Right cardiac atrium (tissue), 2 donors: ENCODE measurements at regions not wholly inside any gene's neighbourhood (a gene's known extent, or its start where the extent isn't known, plus 50 kb on each side); places are given as distances from the start of the nearest gene placed in this dataset.

ENCODE experiments used
- microRNA-seq, 2 donors: library from miRNA; unstranded; fragments of <30 nt; microRNA quantifications; one replicate each; pipeline ENCODE4 v1.2.0, GENCODE V29; 2020 to 2021
- donor health status: DM: no; HTN: yes; CAD: no.
- donor health status: DM: no; HTN: no; CAD: no.

Small RNA genes lying in the stretch of these regions (microRNA-seq; reads per million reads assigned to microRNA genes)
- 0 reads per million in 2 donors for gene MIR4278
